Fibroblast of lung (primary cell): ENCODE measurements at regions not wholly inside any gene's neighbourhood (a gene's known extent, or its start where the extent isn't known, plus 50 kb on each side); places are given as distances from the start of the nearest gene placed in this dataset.

Experiments
- CTCF ChIP-seq, 2 donors: IDR thresholded peaks in 1 of 2; conservative IDR thresholded peaks in 1 of 2; 1 replicate in 1 of 2; 2 replicates in 1 of 2; pipeline ENCODE4 v1.5.1; 2011 to 2012; ENCODE audit warnings: low read length in 2 of 2, control low read depth in 1 of 2, inconsistent platforms in 1 of 2, low read depth in 1 of 2, mild to moderate bottlenecking in 1 of 2
- EZH2 ChIP-seq: IDR thresholded peaks from 2 replicates; pipeline ENCODE4 v1.5.1; 2012; ENCODE audit warnings: low read length, control low read depth, mild to moderate bottlenecking; ENCODE audit errors: missing control alignments

- TF ChIP-seq CTCF (conservative IDR thresholded peaks at IDR 0.05 in 1 of 2, IDR thresholded peaks at IDR 0.05 in 1 of 2; ENCODE audit: low read depth in 1 of 2, low read length in 2 of 2) (no peak), EZH2 (no peak)
Observed at GRCh38 chr6:19424853-19425252, 412.3 kb upstream of the ID4 start.
